ENCODE measurements at regions not wholly inside any gene's neighbourhood (a gene's known extent, or its start where the extent isn't known, plus 50 kb on each side); places are given as distances from the start of the nearest gene placed in this dataset.

DNA sequence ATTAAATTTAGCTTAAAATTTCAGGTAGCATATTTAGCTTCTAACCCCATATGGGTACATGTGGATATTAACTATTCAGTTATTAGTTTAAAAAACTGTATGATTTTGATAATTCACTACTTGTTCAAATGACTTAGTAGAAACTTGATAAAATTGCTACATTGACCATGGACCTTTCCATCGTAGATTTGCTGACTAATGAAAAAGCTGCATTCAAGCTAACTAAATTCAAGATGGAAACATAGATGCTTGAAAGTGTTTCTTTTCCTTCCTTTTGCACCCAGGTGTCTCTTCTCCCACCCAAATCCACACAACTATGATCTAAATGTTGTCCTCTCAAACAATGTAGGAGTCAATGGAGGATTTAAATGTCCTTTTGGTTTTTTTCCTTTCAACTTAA is 439.2 kb downstream of the TBC1D4 start:
- TF ChIP-seq, protein P1, sequence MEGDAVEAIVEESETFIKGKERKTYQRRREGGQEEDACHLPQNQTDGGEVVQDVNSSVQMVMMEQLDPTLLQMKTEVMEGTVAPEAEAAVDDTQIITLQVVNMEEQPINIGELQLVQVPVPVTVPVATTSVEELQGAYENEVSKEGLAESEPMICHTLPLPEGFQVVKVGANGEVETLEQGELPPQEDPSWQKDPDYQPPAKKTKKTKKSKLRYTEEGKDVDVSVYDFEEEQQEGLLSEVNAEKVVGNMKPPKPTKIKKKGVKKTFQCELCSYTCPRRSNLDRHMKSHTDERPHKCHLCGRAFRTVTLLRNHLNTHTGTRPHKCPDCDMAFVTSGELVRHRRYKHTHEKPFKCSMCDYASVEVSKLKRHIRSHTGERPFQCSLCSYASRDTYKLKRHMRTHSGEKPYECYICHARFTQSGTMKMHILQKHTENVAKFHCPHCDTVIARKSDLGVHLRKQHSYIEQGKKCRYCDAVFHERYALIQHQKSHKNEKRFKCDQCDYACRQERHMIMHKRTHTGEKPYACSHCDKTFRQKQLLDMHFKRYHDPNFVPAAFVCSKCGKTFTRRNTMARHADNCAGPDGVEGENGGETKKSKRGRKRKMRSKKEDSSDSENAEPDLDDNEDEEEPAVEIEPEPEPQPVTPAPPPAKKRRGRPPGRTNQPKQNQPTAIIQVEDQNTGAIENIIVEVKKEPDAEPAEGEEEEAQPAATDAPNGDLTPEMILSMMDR (IDR thresholded peaks at IDR 0.05; ENCODE audit: low read length), result no peak
- no peak for TF ChIP-seq EZH2 (optimal IDR thresholded peaks at IDR 0.05; ENCODE audit: low read depth, low read length)
- TF ChIP-seq EZH2phosphoT487 (IDR thresholded peaks at IDR 0.05; ENCODE audit: low read length), result no peak
